Adrenal gland (tissue), 9 donors: ENCODE measurements at regions not wholly inside any gene's neighbourhood (a gene's known extent, or its start where the extent isn't known, plus 50 kb on each side); places are given as distances from the start of the nearest gene placed in this dataset.

Experiments
- DNase-seq, 7 donors: peaks; one replicate each; pipeline ENCODE4 v3.0.0-alpha.2; 2019 to 2020
- H3K27ac ChIP-seq, 5 donors: fragments of 200-600 bp; sonication (generic) in 4 of 5; 1 replicate in 3 of 5; 2 replicates in 2 of 5; pipeline versions ENCODE4 v1.5.1 to v1.8.0; 2016 to 2020; ENCODE audit warnings: mild to moderate bottlenecking in 1 of 5
- H3K27me3 ChIP-seq: fragments of 200-600 bp; 2 replicates; pipeline ENCODE4 v1.8.0; 2021
- H3K36me3 ChIP-seq, 2 donors: fragments of 200-600 bp; replicated peaks in 1 of 2; 1 replicate in 1 of 2; 2 replicates in 1 of 2; pipeline versions ENCODE4 v1.5.1 to v1.8.0; 2018 to 2022
- H3K4me1 ChIP-seq, 2 donors: fragments of 200-600 bp; replicated peaks in 1 of 2; 1 replicate in 1 of 2; 2 replicates in 1 of 2; pipeline versions ENCODE4 v1.5.1 to v1.8.0; 2018 to 2021
- H3K4me3 ChIP-seq, 4 donors: fragments of 200-600 bp; sonication (generic) in 3 of 4; one replicate each; pipeline ENCODE4 v1.5.1; 2016 to 2018
- H3K9me3 ChIP-seq, 3 donors: fragments of 200-600 bp; sonication (generic) in 1 of 3; replicated peaks in 1 of 3; 1 replicate in 2 of 3; 2 replicates in 1 of 3; pipeline versions ENCODE4 v1.5.1 to v1.8.0; 2016 to 2021
- CTCF ChIP-seq, 6 experiments: fragments of 450-650 bp in 4 of 6; fragments of 200-600 bp in 2 of 6; sonication (generic) in 1 of 6; IDR thresholded peaks; 1 replicate in 5 of 6; 2 replicates in 1 of 6; pipeline versions ENCODE4 v1.5.1 to v1.8.0; 2016 to 2021; ENCODE audit warnings: antibody characterized with exemption in 6 of 6, mild to moderate bottlenecking in 2 of 6, moderate library complexity in 1 of 6
- POLR2A ChIP-seq, 2 donors: fragments of 450-650 bp; IDR thresholded peaks; one replicate each; pipeline ENCODE4 v1.6.1; 2017; ENCODE audit warnings: antibody characterized with exemption in 2 of 2, mild to moderate bottlenecking in 2 of 2, moderate library complexity in 1 of 2
- WGBS, 4 donors: extraction: QIAGEN DNeasy Blood & Tissue Kit in 2 of 4; methylation state at CpG; one replicate each; pipeline versions ENCODE4 v1.1.5 to v1.1.7; 2013 to 2017; 5-methylcytosine and 5-hydroxymethylcytosine counted together
- intact Hi-C, 2 donors: fragments of 100-400 bp; cut with DNase I; formaldehyde crosslinking; loops; one replicate each; pipeline versions ENCODE4 v1.14.1 to v1.15.0; 2022 to 2023
- donor health status: healthy with polysubstance abuse.
- donor health status: Bipolar disorder and iron deficiency.
- donor health status: DM: yes; HTN: yes; CAD: no.
- donor health status: DM: no; HTN: no; CAD: no.
- donor health status: DM: no; HTN: no; CAD: no.

DNA sequence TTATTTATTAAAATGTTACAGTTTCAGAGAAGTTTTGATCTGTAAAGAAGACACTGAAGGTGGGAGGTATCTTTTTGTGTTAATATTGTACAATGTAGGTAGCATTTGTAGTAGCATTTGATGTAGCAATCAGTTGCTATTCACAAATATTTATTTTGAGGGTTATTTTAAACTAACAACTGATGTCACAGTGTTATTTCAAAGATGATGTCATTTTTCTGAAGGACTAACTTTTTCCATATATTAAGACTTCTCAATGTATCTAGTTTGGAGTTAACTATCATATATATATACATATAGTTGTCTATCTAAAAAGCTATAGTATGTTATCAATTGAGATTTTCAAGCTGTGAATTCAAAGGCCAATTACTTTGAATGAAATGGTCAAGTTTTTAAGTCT is 1003.3 kb downstream of the DSC3 start:
- Histone ChIP-seq H3K9me3 (no peaks in the 10 kb centered on the region), H3K4me1 (no peaks in the 10 kb centered on the region), H3K27ac (no peak overlapping the region), H3K4me3 (no peak overlapping the region), H3K36me3 (no peaks in the 10 kb centered on the region), H3K27me3 (no peaks in the 10 kb centered on the region)
- intact Hi-C loops = no loop called here
- TF ChIP-seq CTCF (IDR thresholded peaks at IDR 0.05) (no peak), POLR2A (IDR thresholded peaks at IDR 0.05) (no peak)
- no peak for DNase-seq

GRCh38 chr18:30034818-30035217 is 1007.7 kb downstream of the DSC3 start:
- 46 to 100% (median 85%) methylated on average over 1 to 3 of the region's 3 CpGs for WGBS, 4 donors

GRCh38 chr18:30016179-30016578 is 1026.4 kb downstream of the DSC3 start:
- Histone ChIP-seq H3K4me1 (no peaks in the 10 kb centered on the region), H3K9me3 (no peaks in the 10 kb centered on the region), H3K36me3 (no peaks in the 10 kb centered on the region), H3K4me3 (no peak overlapping the region), H3K27ac (no peak overlapping the region), H3K27me3 (no peaks in the 10 kb centered on the region)
- intact Hi-C loops = no loop called here
- WGBS, 4 donors = 75 to 85% (median 75%) methylated on average over 2 of the region's 2 CpGs
- TF ChIP-seq POLR2A (IDR thresholded peaks at IDR 0.05) = no peak
- TF ChIP-seq CTCF (IDR thresholded peaks at IDR 0.05) = no peak
- DNase-seq = no peak

More at GRCh38 chr18:30034818-30035217, 1007.7 kb downstream of the DSC3 start:
- TF ChIP-seq POLR2A (IDR thresholded peaks at IDR 0.05) = no peak
- no peak for TF ChIP-seq CTCF (IDR thresholded peaks at IDR 0.05)
- no peak for DNase-seq
- Histone ChIP-seq H3K36me3 (no peaks in the 10 kb centered on the region), H3K27ac (no peak overlapping the region), H3K27me3 (no peaks in the 10 kb centered on the region), H3K4me1 (no peaks in the 10 kb centered on the region), H3K4me3 (no peak overlapping the region), H3K9me3 (no peaks in the 10 kb centered on the region)
- intact Hi-C loops = no loop called here

DNA sequence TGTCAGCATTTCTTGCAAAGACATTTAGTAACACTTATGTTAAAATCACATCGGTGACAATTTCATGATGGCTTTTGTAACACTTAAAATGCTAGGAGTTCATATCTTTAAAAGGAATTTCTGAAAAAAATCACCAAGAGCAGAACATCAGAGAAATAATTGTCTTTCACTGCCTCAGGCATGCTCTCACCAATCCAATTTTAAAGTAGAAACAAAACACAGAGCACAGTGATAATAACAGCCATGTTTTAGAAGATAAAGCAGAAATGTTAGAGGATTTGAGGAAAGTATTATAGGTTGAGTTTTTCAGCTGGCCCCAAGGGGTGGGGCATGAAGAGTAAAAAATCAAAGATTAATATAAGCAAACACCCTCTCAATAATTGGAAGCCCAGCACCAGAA is 1037.6 kb downstream of the DSC3 start:
- TF ChIP-seq CTCF (IDR thresholded peaks at IDR 0.05) (no peak), POLR2A (IDR thresholded peaks at IDR 0.05) (no peak)
- H3K27ac ChIP-seq = no peak overlapping the region
- H3K9me3 ChIP-seq = no peaks in the 10 kb centered on the region
- no peaks in the 10 kb centered on the region for H3K36me3 ChIP-seq
- DNase-seq = no peak
- H3K4me3 ChIP-seq = no peak overlapping the region
- H3K27me3 ChIP-seq = no peaks in the 10 kb centered on the region
- no peaks in the 10 kb centered on the region for H3K4me1 ChIP-seq
- 72 to 88% (median 76%) methylated on average over 1 of the region's 1 CpG for WGBS, 4 donors
- intact Hi-C loops = no loop called here
